Keratinocyte (primary cell): ENCODE measurements at regions not wholly inside any gene's neighbourhood (a gene's known extent, or its start where the extent isn't known, plus 50 kb on each side); places are given as distances from the start of the nearest gene placed in this dataset.

Experiments used
- EZH2 ChIP-seq: IDR thresholded peaks from one replicate; pipeline ENCODE4 v1.6.1; 2012; ENCODE audit warnings: inconsistent platforms, mild to moderate bottlenecking, low read length, moderate library complexity
- TF ChIP-seq, protein P1 (sequence below), 3 experiments: IDR thresholded peaks in 1 of 3; conservative IDR thresholded peaks in 1 of 3; optimal IDR thresholded peaks in 1 of 3; 2 replicates in 2 of 3; 3 replicates in 1 of 3; pipeline versions ENCODE3 to v1.5.1; 2011; ENCODE audit warnings: low read length in 3 of 3, mild to moderate bottlenecking in 3 of 3, moderate library complexity in 2 of 3, control low read depth in 1 of 3, inconsistent platforms in 1 of 3; ENCODE audit not compliant: insufficient read depth in 2 of 3; ENCODE audit errors: extremely low read depth in 1 of 3

DNA sequence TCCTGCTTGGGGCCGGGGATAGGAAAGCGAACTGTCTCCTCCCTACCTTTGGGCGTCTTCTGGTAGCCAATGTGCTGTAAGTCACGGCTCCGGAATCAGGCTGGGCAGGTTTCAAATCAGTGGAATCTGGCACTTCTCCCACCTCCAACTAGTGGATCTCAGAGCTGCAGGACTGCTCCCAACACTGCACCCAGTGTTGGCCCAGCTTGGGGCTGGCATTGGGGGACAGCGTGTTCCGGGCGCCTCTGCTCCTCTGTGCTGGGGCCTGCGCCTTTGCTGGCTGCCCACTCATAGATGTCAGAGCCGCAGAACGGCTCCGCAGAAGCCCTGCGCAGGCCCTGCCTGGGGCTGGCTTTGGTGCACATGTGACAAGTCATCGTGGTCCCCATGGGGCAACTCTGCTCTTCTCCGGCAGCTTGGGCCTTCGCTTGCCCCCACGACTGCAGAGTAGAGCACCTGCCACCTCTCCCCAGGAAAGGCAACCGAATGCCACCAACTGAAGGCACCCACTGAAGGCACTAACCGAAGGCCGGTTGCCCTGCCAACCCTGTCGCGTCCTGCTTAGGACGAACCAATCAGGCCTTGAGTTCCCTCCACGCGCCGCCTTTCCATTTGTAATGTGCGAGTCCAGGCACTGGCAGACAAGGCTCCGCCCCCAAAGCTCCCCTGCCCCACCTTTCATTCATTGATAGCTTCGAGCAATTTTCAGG is 85.5 kb upstream of the ABI1 start:
- TF ChIP-seq, protein P1, sequence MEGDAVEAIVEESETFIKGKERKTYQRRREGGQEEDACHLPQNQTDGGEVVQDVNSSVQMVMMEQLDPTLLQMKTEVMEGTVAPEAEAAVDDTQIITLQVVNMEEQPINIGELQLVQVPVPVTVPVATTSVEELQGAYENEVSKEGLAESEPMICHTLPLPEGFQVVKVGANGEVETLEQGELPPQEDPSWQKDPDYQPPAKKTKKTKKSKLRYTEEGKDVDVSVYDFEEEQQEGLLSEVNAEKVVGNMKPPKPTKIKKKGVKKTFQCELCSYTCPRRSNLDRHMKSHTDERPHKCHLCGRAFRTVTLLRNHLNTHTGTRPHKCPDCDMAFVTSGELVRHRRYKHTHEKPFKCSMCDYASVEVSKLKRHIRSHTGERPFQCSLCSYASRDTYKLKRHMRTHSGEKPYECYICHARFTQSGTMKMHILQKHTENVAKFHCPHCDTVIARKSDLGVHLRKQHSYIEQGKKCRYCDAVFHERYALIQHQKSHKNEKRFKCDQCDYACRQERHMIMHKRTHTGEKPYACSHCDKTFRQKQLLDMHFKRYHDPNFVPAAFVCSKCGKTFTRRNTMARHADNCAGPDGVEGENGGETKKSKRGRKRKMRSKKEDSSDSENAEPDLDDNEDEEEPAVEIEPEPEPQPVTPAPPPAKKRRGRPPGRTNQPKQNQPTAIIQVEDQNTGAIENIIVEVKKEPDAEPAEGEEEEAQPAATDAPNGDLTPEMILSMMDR (optimal IDR thresholded peaks at IDR 0.05 in 1 of 3, IDR thresholded peaks at IDR 0.05 in 1 of 3, conservative IDR thresholded peaks at IDR 0.05 in 1 of 3; ENCODE audit: extremely low read depth in 1 of 3, insufficient read depth in 2 of 3, low read length in 3 of 3) = no peak
- TF ChIP-seq EZH2 = no peak
